H9 (cell line): ENCODE measurements at regions not wholly inside any gene's neighbourhood (a gene's known extent, or its start where the extent isn't known, plus 50 kb on each side); places are given as distances from the start of the nearest gene placed in this dataset.

ENCODE experiments used
- DNase-seq: peaks from one replicate; pipeline ENCODE4 v3.0.0-alpha.2; 2017
- H2AFZ ChIP-seq: one replicate; pipeline ENCODE4 v1.6.1; 2013; ENCODE audit warnings: mild to moderate bottlenecking, low read length, control low read depth, moderate library complexity
- H2AK5ac ChIP-seq: 2 replicates; pipeline ENCODE4 v1.6.1; 2013; ENCODE audit warnings: low read length, control low read depth, mixed read lengths; ENCODE audit not compliant: insufficient read length
- H2BK120ac ChIP-seq: one replicate; pipeline ENCODE4 v1.6.1; 2013; ENCODE audit warnings: low read depth, mild to moderate bottlenecking, low read length, control low read depth, inconsistent platforms; ENCODE audit not compliant: poor library complexity, severe bottlenecking
- H2BK12ac ChIP-seq: 2 replicates; pipeline ENCODE4 v1.6.1; 2013; ENCODE audit warnings: low read length, control low read depth, mixed read lengths, low read depth; ENCODE audit not compliant: insufficient read length
- H2BK15ac ChIP-seq: 2 replicates; pipeline ENCODE4 v1.6.1; 2013; ENCODE audit warnings: low read depth, low read length, control low read depth
- H2BK20ac ChIP-seq: one replicate; pipeline ENCODE4 v1.6.1; 2013; ENCODE audit warnings: low read depth, mild to moderate bottlenecking, low read length, control low read depth, inconsistent platforms; ENCODE audit not compliant: poor library complexity, severe bottlenecking
- H2BK5ac ChIP-seq: 2 replicates; pipeline ENCODE4 v1.6.1; 2013; ENCODE audit warnings: low read length, control low read depth, mixed read lengths; ENCODE audit not compliant: insufficient read length
- H3K14ac ChIP-seq: 2 replicates; pipeline ENCODE4 v1.6.1; 2013; ENCODE audit warnings: low read length, control low read depth; ENCODE audit not compliant: insufficient read depth
- H3K18ac ChIP-seq: 2 replicates; pipeline ENCODE4 v1.6.1; 2013; ENCODE audit warnings: low read depth, mild to moderate bottlenecking, mixed read lengths, low read length, control low read depth; ENCODE audit not compliant: insufficient read length
- H3K23ac ChIP-seq: 2 replicates; pipeline ENCODE4 v1.6.1; 2013; ENCODE audit warnings: low read length, control low read depth, mixed read lengths, low read depth; ENCODE audit not compliant: insufficient read length
- H3K23me2 ChIP-seq: 2 replicates; pipeline ENCODE4 v1.6.1; 2013; ENCODE audit warnings: low read depth, mild to moderate bottlenecking, mixed read lengths, low read length, control low read depth; ENCODE audit not compliant: insufficient read length, poor library complexity, severe bottlenecking
- H3K27ac ChIP-seq: 2 replicates; pipeline ENCODE4 v1.5.1; 2013; ENCODE audit warnings: low read length, control low read depth, mixed read lengths, low read depth; ENCODE audit not compliant: insufficient read length
- H3K27me3 ChIP-seq: 2 replicates; pipeline ENCODE4 v1.6.1; 2013; ENCODE audit warnings: low read length, control low read depth, inconsistent platforms; ENCODE audit not compliant: insufficient read depth
- H3K4ac ChIP-seq: 2 replicates; pipeline ENCODE4 v1.6.1; 2013; ENCODE audit warnings: low read depth, mild to moderate bottlenecking, control low read depth, inconsistent platforms, low read length, moderate library complexity
- H3K4me1 ChIP-seq: 2 replicates; pipeline ENCODE4 v1.6.1; 2013; ENCODE audit warnings: low read length, control low read depth, inconsistent platforms; ENCODE audit not compliant: insufficient read depth
- H3K4me2 ChIP-seq: 2 replicates; pipeline ENCODE4 v1.6.1; 2013; ENCODE audit warnings: low read length, control low read depth, mixed read lengths; ENCODE audit not compliant: insufficient read length, insufficient read depth
- H3K56ac ChIP-seq: 2 replicates; pipeline ENCODE4 v1.6.1; 2013; ENCODE audit warnings: low read depth, mild to moderate bottlenecking, mixed read lengths, low read length, control low read depth; ENCODE audit not compliant: insufficient read length
- H3K79me1 ChIP-seq: 2 replicates; pipeline ENCODE4 v1.6.1; 2013; ENCODE audit warnings: low read depth, mild to moderate bottlenecking, moderate library complexity, low read length, control low read depth, inconsistent platforms; ENCODE audit not compliant: insufficient read depth, poor library complexity, severe bottlenecking
- H3K79me2 ChIP-seq: 2 replicates; pipeline ENCODE4 v1.6.1; 2013; ENCODE audit warnings: low read length, control low read depth, inconsistent platforms; ENCODE audit not compliant: insufficient read depth
- H3K9ac ChIP-seq: 2 replicates; pipeline ENCODE4 v1.6.1; 2013; ENCODE audit warnings: low read length, control low read depth, mixed read lengths; ENCODE audit not compliant: insufficient read length; ENCODE audit errors: extremely low read depth
- H3K9me3 ChIP-seq: one replicate; pipeline ENCODE4 v1.6.1; 2013; ENCODE audit warnings: low read depth, low read length, inconsistent platforms; ENCODE audit not compliant: control insufficient read depth
- H3T11ph ChIP-seq: one replicate; pipeline ENCODE4 v1.6.1; 2013; ENCODE audit warnings: mild to moderate bottlenecking, low read length, control low read depth, inconsistent platforms
- H4K20me1 ChIP-seq: one replicate; pipeline ENCODE4 v1.6.1; 2013; ENCODE audit not compliant: control insufficient read depth, insufficient read length, insufficient read depth
- H4K5ac ChIP-seq: 2 replicates; pipeline ENCODE4 v1.6.1; 2013; ENCODE audit warnings: low read depth, mild to moderate bottlenecking, mixed read lengths, low read length, control low read depth; ENCODE audit not compliant: insufficient read length
- H4K8ac ChIP-seq: replicated peaks from 2 replicates; pipeline ENCODE4 v1.6.1; 2013; ENCODE audit warnings: low read length, control low read depth, mixed read lengths, low read depth; ENCODE audit not compliant: insufficient read length
- H4K91ac ChIP-seq: 2 replicates; pipeline ENCODE4 v1.6.1; 2013; ENCODE audit warnings: low read depth, mild to moderate bottlenecking, moderate library complexity, mixed read lengths, low read length, control low read depth; ENCODE audit not compliant: insufficient read length
- H3K27ac Mint-ChIP-seq, 3 experiments: 2 replicates in 2 of 3; 3 replicates in 1 of 3; pipeline ENCODE4 v1.8.0; 2020 to 2021; ENCODE audit warnings: mixed read lengths in 3 of 3, mild to moderate bottlenecking in 1 of 3, moderate library complexity in 1 of 3
- H3K27me3 Mint-ChIP-seq: 2 replicates; pipeline ENCODE4 v1.8.0; 2021; ENCODE audit warnings: low read depth, mild to moderate bottlenecking, moderate library complexity, mixed read lengths
- H3K36me3 Mint-ChIP-seq, 3 experiments: 2 replicates in 2 of 3; 3 replicates in 1 of 3; pipeline ENCODE4 v1.8.0; 2020 to 2021; ENCODE audit warnings: low read depth in 3 of 3, mixed read lengths in 3 of 3; ENCODE audit not compliant: insufficient read depth in 1 of 3
- H3K4me1 Mint-ChIP-seq, 2 experiments: 2 replicates each; pipeline ENCODE4 v1.8.0; 2020; ENCODE audit warnings: mixed read lengths in 2 of 2
- H3K4me3 Mint-ChIP-seq, 2 experiments: 2 replicates in 1 of 2; 3 replicates in 1 of 2; pipeline ENCODE4 v1.8.0; 2020 to 2021; ENCODE audit warnings: mild to moderate bottlenecking in 2 of 2, mixed read lengths in 2 of 2, moderate library complexity in 1 of 2
- H3K9me3 Mint-ChIP-seq, 2 experiments: 2 replicates in 1 of 2; 3 replicates in 1 of 2; pipeline ENCODE4 v1.8.0; 2020; ENCODE audit warnings: mild to moderate bottlenecking in 2 of 2, mixed read lengths in 2 of 2, moderate library complexity in 1 of 2
- WGBS: extraction: QIAGEN DNeasy Blood & Tissue Kit; methylation state at CpG from one replicate; pipeline ENCODE4 v1.1.7; 2013; ENCODE audit warnings: missing lambda C conversion rate, low lambda C conversion rate, mixed read lengths; ENCODE audit not compliant: insufficient read length; ENCODE audit errors: extremely low coverage; 5-methylcytosine and 5-hydroxymethylcytosine counted together
- TF ChIP-seq, protein P1 (sequence below): fragments of 200-600 bp; sonication (generic); conservative IDR thresholded peaks from 3 replicates; pipeline ENCODE4 v1.8.0; 2021; ENCODE audit warnings: antibody characterized with exemption, mild to moderate bottlenecking

DNA sequence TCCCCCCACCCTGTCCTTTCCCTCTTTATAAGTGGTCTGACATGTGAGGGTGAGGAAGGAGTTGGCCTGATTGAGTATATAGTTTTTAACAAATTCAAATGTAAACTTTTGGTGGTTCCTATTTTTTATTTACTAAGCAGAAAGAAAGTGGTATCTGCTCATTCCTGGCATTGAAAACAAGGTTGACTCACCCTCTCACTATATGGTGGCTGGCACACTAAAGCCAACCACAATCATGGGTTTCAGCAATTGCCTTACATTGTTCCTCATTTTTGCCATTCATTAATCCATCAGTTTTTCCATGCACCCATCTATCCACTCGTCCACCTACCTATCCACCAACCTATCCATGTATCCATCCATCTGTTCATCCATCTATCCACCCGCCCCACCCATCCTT, 75.4 kb upstream of the IGFBP5 start:
- Histone ChIP-seq H2AK5ac (no peak overlapping the region), H3K27me3 (no peaks in the 10 kb centered on the region), H2BK120ac (no peak overlapping the region), H2BK12ac (no peak overlapping the region), H3K18ac (no peak overlapping the region), H4K5ac (no peak overlapping the region), H2AFZ (no peak overlapping the region), H3K79me1 (no peaks in the 10 kb centered on the region), H3K4me1 (peaks cover 6% of the 10 kb centered on the region; the same call in 1 of the 2 replicates), H4K8ac (no peak overlapping the region), H2BK20ac (no peak overlapping the region), H3K4ac (no peak overlapping the region), H2BK15ac (no peak overlapping the region), H3K4me2 (no peak overlapping the region), H3K23me2 (no peaks in the 10 kb centered on the region), H3K9me3 (no peaks in the 10 kb centered on the region), H3T11ph (no peak overlapping the region), H2BK5ac (no peak overlapping the region), H3K14ac (no peak overlapping the region), H3K56ac (no peak overlapping the region), H3K79me2 (no peaks in the 10 kb centered on the region), H4K91ac (no peak overlapping the region), H4K20me1 (no peaks in the 10 kb centered on the region), H3K9ac (no peak overlapping the region), H3K27ac (no peak overlapping the region), H3K23ac (no peak overlapping the region)
- no peak for DNase-seq
- Mint-ChIP-seq H3K4me1 (peaks cover 37 to 42% of the 10 kb centered on the region in 2 experiments), H3K27ac (no peak overlapping the region), H3K36me3 (peaks cover 0 to 9% (median 3%) of the 10 kb centered on the region in 3 experiments; a peak in 4 of 7 replicates), H3K27me3 (peaks cover 12% of the 10 kb centered on the region), H3K9me3 (peaks cover 9 to 12% of the 10 kb centered on the region in 2 experiments), H3K4me3 (no peak overlapping the region)
- no CpG with 5 or more reads among the region's 2 CpGs for WGBS
- TF ChIP-seq, protein P1, sequence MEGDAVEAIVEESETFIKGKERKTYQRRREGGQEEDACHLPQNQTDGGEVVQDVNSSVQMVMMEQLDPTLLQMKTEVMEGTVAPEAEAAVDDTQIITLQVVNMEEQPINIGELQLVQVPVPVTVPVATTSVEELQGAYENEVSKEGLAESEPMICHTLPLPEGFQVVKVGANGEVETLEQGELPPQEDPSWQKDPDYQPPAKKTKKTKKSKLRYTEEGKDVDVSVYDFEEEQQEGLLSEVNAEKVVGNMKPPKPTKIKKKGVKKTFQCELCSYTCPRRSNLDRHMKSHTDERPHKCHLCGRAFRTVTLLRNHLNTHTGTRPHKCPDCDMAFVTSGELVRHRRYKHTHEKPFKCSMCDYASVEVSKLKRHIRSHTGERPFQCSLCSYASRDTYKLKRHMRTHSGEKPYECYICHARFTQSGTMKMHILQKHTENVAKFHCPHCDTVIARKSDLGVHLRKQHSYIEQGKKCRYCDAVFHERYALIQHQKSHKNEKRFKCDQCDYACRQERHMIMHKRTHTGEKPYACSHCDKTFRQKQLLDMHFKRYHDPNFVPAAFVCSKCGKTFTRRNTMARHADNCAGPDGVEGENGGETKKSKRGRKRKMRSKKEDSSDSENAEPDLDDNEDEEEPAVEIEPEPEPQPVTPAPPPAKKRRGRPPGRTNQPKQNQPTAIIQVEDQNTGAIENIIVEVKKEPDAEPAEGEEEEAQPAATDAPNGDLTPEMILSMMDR, result no peak
